Muscle layer of duodenum (tissue), 2 donors: ENCODE measurements at regions not wholly inside any gene's neighbourhood (a gene's known extent, or its start where the extent isn't known, plus 50 kb on each side); places are given as distances from the start of the nearest gene placed in this dataset.

Experiments
- H3K27ac ChIP-seq: one replicate; pipeline ENCODE4 v1.7.0; 2013; ENCODE audit warnings: mild to moderate bottlenecking, low read length
- H3K27me3 ChIP-seq: one replicate; pipeline ENCODE4 v1.7.0; 2013; ENCODE audit warnings: low read depth, mild to moderate bottlenecking, control low read depth, low read length
- H3K36me3 ChIP-seq, 2 donors: one replicate each; pipeline ENCODE4 v1.7.0; 2013; ENCODE audit warnings: low read length in 2 of 2, control low read depth in 1 of 2, mild to moderate bottlenecking in 1 of 2; ENCODE audit not compliant: insufficient read depth in 2 of 2, control insufficient read depth in 1 of 2
- H3K4me1 ChIP-seq, 2 donors: one replicate each; pipeline ENCODE4 v1.7.0; 2013; ENCODE audit warnings: low read length in 2 of 2, mild to moderate bottlenecking in 2 of 2, control low read depth in 1 of 2, moderate library complexity in 1 of 2; ENCODE audit not compliant: insufficient read depth in 2 of 2, control insufficient read depth in 1 of 2
- H3K4me3 ChIP-seq, 2 donors: one replicate each; pipeline ENCODE4 v1.7.0; 2013; ENCODE audit warnings: low read length in 2 of 2, low read depth in 1 of 2, mild to moderate bottlenecking in 1 of 2
- H3K9me3 ChIP-seq, 2 donors: one replicate each; pipeline ENCODE4 v1.7.0; 2013; ENCODE audit warnings: low read length in 2 of 2, control low read depth in 1 of 2, mild to moderate bottlenecking in 1 of 2; ENCODE audit not compliant: control insufficient read depth in 1 of 2
- donor health status: healthy.

DNA sequence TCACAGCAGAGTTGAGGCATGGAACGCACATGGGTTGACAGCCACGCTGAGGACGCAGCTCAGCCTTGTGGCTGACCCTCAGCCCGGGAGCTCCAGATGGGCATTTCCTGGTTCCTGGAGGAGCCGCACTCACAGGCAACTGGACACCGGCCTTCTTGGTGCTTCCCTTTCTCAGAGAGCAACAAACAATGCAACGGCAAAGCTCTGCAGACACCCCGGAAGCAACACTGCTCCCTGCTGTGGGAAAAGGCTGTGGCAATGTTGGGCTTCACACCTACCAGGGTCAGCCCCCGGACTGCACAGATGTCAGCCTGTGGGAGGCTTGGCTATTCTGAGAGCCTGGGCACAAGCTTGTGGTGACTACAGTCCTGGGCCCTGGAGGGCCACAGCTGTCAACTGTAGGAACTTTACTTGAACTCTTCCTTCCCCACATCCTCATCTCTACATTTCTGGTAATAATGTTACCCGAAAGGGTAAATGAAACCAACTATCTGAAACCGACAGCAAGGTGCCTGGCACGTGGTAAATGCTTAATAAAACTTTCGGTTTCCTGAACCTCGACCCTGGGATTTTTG is 597.5 kb upstream of the MKI67 start:
- no peak overlapping the region for H3K27ac ChIP-seq
- no peak overlapping the region for H3K4me3 ChIP-seq
- H3K9me3 ChIP-seq, result no peaks in the 10 kb centered on the region
- H3K4me1 ChIP-seq, result no peaks in the 10 kb centered on the region
- no peaks in the 10 kb centered on the region for H3K36me3 ChIP-seq
- H3K27me3 ChIP-seq, result no peaks in the 10 kb centered on the region

DNA sequence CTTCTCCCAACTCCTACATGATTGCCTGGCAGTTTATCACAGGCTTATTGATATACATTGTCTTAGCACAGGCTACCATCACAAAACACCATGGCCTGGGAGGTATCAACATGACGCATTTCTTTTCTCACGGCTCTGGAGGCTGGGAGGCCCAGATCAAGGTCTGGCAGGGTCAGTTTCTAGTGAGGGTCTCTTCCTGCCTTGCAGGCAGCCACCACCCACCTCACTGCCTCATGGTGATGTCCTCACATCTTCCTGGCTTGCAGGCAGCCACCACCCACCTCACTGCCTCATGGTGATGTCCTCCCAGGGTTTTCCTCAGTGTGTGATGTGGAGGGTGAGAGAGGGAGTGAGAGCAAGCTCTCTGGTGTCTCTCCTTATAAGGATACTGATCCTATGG is 599.3 kb upstream of the MKI67 start:
- Histone ChIP-seq H3K9me3 (no peaks in the 10 kb centered on the region), H3K27me3 (no peaks in the 10 kb centered on the region), H3K36me3 (no peaks in the 10 kb centered on the region), H3K4me1 (no peaks in the 10 kb centered on the region), H3K27ac (no peak overlapping the region), H3K4me3 (no peak overlapping the region)

DNA sequence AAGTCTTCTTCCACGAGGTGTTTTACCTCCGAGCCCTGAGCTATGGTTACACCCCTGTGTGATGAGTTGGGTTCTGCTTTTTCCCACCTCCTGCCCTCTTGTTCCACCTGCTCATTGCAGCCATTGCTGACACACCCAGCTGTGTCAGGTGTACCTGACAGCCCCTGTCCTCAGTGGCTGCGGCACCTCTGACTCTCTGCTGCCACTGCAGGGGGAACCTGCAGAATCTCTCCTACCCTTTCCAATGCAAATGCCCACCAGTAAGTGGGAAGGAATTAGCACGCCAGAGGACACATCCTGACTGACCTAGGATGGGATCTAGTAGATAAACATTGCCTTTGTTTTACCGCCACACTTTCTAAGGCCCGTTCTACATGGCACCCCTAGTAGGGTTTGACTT is 600.9 kb upstream of the MKI67 start:
- Histone ChIP-seq H3K36me3 (no peaks in the 10 kb centered on the region), H3K4me1 (no peaks in the 10 kb centered on the region), H3K9me3 (no peaks in the 10 kb centered on the region), H3K27ac (no peak overlapping the region), H3K27me3 (no peaks in the 10 kb centered on the region), H3K4me3 (no peak overlapping the region)

DNA sequence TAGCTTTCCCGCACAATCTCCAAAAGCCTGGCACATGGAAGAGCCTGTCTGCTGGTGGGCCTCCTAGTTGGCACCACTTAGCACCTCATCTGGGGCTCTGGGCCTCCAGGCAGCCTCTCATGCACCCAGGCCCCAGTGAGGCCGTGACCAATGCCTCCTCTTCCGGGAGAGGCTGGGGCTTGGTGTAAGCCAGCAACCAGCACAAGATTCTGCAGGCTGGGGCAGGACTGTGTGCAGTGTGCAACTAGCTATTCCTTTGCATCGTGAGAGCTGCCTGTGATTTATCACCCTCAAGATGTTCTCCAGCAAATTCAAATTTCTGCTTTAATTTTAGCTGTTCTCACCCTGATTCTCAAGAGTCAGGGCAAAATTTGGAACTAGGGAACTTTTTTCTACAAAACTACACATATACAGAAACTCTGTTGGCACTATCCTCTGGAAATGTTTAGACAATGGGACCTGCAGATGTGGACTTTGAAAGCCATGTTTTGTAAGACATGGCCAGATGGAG is 603.7 kb upstream of the MKI67 start:
- Histone ChIP-seq H3K27me3 (no peaks in the 10 kb centered on the region), H3K36me3 (no peaks in the 10 kb centered on the region), H3K4me1 (no peaks in the 10 kb centered on the region), H3K4me3 (no peak overlapping the region), H3K27ac (no peak overlapping the region), H3K9me3 (no peaks in the 10 kb centered on the region)

DNA sequence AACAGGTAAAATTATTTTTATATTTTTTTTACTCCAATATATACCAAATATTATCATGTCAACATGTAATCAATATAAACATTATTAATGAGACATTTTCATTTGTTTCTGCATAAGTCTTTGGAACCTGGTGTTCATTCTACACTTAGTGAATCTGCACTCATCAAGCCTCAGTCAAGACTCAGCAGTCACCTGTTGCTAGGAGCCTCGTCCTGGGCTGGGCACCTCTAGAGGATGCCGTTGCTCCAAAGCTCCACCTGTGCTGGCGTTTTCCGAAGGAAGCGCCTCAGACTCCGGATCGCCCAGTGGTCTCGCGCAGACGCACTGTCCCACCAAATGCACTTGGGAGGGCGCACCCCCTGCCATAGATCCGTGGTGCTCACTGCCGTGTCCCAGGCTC is 604.7 kb upstream of the MKI67 start:
- Histone ChIP-seq H3K9me3 (no peaks in the 10 kb centered on the region), H3K27me3 (no peaks in the 10 kb centered on the region), H3K4me1 (no peaks in the 10 kb centered on the region), H3K36me3 (no peaks in the 10 kb centered on the region), H3K27ac (no peak overlapping the region), H3K4me3 (no peak overlapping the region)

DNA sequence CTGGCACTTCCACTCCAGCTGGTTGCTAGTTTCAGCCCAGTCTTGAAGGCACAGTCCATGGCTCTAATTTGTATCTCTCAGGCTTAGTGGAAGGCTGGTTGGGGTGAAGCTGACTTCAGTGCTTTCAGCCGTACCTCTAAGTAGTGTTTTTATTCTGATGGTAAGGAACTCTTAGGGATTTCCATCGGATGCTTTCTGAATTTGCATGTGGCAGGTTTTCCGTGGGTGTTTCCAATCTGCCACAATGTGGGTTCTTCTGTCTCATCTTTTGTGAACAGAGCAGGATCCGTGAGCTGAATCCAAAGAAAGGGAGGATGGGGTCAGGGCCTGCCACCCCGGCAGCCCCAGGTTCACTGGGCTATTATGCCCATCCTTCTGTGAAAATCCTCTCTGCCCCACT is 607.9 kb upstream of the MKI67 start:
- no peaks in the 10 kb centered on the region for H3K27me3 ChIP-seq
- no peak overlapping the region for H3K27ac ChIP-seq
- no peaks in the 10 kb centered on the region for H3K36me3 ChIP-seq
- no peaks in the 10 kb centered on the region for H3K9me3 ChIP-seq
- no peaks in the 10 kb centered on the region for H3K4me1 ChIP-seq
- no peak overlapping the region for H3K4me3 ChIP-seq

DNA sequence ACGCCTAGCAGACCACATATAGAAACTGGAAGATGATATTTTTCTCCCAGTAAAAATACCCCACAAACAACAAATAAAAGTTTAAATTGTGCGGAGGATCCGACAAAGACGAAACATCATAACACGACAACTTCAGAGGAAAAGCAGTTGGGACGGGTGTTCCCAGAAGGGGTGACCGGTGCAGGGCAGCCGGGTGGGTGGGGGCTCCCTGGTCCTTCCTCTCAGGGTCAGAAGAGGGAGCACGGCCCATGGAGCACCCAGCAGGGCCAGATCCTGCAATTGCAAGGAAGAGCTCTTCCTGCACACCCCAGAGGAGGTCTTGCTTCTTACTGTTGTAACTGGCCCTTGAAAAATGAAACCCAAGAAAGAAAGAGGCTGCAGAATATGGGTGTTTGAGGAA is 608.5 kb upstream of the MKI67 start:
- no peak overlapping the region for H3K4me3 ChIP-seq
- no peaks in the 10 kb centered on the region for H3K36me3 ChIP-seq
- H3K4me1 ChIP-seq, result no peaks in the 10 kb centered on the region
- H3K27ac ChIP-seq, result no peak overlapping the region
- no peaks in the 10 kb centered on the region for H3K9me3 ChIP-seq
- H3K27me3 ChIP-seq, result no peaks in the 10 kb centered on the region

DNA sequence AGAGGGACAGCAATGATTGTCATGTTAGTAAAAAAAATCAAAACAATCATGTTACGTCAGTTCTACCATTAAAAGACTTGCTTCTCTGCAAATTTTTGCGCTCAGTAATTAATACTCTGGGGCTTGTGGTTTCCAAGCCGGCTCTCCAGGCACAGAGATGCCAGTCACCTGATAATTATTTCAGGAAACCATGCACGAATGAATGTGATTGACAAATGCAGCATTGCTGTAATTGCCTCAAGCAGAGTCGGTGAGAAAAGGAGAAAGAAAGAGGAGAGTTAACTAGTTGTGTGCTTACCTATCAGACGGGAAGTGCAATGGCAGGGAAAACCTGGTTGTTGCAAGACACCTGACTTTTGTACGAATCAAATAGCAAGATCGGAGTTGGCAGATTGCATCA is 609.8 kb upstream of the MKI67 start:
- no peak overlapping the region for H3K27ac ChIP-seq
- H3K27me3 ChIP-seq, result no peaks in the 10 kb centered on the region
- no peaks in the 10 kb centered on the region for H3K4me1 ChIP-seq
- H3K9me3 ChIP-seq, result no peaks in the 10 kb centered on the region
- no peaks in the 10 kb centered on the region for H3K36me3 ChIP-seq
- H3K4me3 ChIP-seq, result no peak overlapping the region

DNA sequence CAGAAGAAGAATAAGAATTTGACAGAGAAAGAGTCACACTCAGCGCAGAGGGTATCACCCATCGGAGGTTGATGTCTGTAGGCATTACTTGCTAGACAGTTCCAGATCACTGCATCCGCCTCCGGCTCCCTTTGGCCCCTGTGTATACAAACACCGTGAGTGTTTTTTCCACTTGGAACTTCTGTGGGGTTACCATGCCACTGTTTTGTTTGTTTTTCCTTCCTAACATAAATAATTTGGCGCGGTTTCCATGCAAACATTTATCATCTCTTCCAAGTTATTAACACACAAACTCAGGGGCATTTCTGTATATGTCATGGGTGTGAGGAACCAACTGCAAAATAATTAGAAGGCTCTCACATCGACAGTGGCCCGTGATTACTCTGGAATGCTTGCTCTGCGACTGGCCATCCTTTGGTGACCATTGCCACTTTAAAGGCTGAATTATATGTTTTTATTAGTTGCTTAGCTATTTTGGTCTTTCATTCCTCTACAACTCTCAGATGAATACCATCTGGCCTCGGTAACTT is 612.2 kb upstream of the MKI67 start:
- no peak overlapping the region for H3K4me3 ChIP-seq
- H3K27ac ChIP-seq, result no peak overlapping the region
- no peaks in the 10 kb centered on the region for H3K36me3 ChIP-seq
- H3K4me1 ChIP-seq, result no peaks in the 10 kb centered on the region
- H3K27me3 ChIP-seq, result no peaks in the 10 kb centered on the region
- no peaks in the 10 kb centered on the region for H3K9me3 ChIP-seq

DNA sequence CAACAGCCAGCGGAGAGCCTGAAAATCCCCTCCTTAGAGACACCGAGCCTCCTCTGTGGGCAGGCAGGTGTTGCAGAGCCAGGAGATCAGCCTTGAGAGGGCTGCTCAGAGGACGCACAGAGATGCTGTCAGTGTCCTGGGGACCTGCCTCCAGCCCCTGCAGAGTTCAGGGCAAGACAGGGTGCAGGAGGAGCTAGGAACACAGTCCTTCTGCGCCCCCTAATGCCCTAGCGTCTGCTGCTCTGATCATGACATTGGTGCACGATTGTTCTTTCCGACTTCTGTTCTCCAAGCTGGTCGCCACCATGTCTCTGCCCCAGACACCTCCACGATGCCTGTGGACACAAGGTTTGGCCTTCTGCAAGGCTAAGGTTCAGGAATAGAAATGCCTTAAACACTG is 613.7 kb upstream of the MKI67 start:
- Histone ChIP-seq H3K36me3 (no peaks in the 10 kb centered on the region), H3K27ac (no peak overlapping the region), H3K9me3 (no peaks in the 10 kb centered on the region), H3K27me3 (no peaks in the 10 kb centered on the region), H3K4me3 (no peak overlapping the region), H3K4me1 (no peaks in the 10 kb centered on the region)

DNA sequence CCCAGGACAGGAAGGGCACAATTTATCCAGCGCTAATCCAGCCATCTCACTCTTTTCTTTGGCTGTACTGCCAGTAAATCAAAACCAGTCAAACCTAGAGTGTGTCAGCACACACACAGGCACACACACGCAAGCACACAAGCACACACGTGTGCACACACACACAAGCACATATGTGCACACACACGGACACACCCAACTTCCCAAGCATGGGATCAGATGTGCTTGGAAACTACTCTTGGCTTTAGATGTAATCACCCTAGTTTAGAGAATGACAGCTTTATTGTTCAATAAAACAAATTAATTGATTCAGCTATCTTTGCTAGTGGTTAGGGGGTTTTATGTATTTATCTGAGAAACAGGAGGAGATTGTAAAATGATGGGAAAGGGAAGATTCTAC is 615.0 kb upstream of the MKI67 start:
- Histone ChIP-seq H3K27me3 (no peaks in the 10 kb centered on the region), H3K36me3 (no peaks in the 10 kb centered on the region), H3K4me3 (no peak overlapping the region), H3K27ac (no peak overlapping the region), H3K9me3 (no peaks in the 10 kb centered on the region), H3K4me1 (no peaks in the 10 kb centered on the region)

DNA sequence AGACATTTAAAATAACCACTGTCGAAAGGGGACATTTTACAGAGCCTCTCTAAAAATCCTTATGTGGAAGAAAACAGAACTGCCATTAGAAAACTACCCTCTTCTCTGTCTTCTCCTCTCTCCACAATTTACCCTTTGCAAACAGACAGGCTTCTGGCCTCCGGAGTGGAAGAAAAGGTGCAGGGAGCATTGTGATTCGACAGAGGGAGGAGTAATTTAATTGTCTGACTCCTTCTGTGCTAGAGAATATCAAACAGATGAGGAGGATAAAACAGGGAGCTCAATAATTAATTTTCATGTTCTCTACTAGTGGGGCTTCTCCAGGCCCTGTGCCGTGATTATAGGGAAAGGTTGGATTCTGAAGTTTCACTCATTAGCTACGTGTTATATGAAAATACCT is 615.5 kb upstream of the MKI67 start:
- Histone ChIP-seq H3K9me3 (no peaks in the 10 kb centered on the region), H3K4me3 (no peak overlapping the region), H3K36me3 (no peaks in the 10 kb centered on the region), H3K27ac (no peak overlapping the region), H3K4me1 (no peaks in the 10 kb centered on the region), H3K27me3 (no peaks in the 10 kb centered on the region)
